ENCODE measurements at regions not wholly inside any gene's neighbourhood (a gene's known extent, or its start where the extent isn't known, plus 50 kb on each side); places are given as distances from the start of the nearest gene placed in this dataset.

- H3K4me1 ChIP-seq (ENCODE audit: control insufficient read depth, insufficient read depth, low read length) = peaks cover 7% of the 10 kb centered on the region
- no peak overlapping the region for H3K4me3 ChIP-seq (ENCODE audit: insufficient read depth, low read depth, low read length)
- H3K9me3 ChIP-seq (ENCODE audit: control insufficient read depth, low read length) = no peaks in the 10 kb centered on the region
- 82 to 85% methylated on average over 4 of the region's 4 CpGs for WGBS, 2 experiments
- H3K36me3 ChIP-seq (ENCODE audit: control insufficient read depth, insufficient read depth, low read length) = no peaks in the 10 kb centered on the region
- no peaks in the 10 kb centered on the region for H3K27me3 ChIP-seq (ENCODE audit: control insufficient read depth, insufficient read depth, low read length, poor library complexity, severe bottlenecking)
- no peak overlapping the region for H3K27ac ChIP-seq (ENCODE audit: insufficient read depth, low read depth, low read length, poor library complexity, severe bottlenecking)
Measured at GRCh38 chr9:2289263-2289662, 274.1 kb downstream of the SMARCA2 start.

- WGBS, 2 experiments = 57 to 62% methylated on average over 1 of the region's 1 CpG
- H3K9me3 ChIP-seq (ENCODE audit: control insufficient read depth, low read length) = no peaks in the 10 kb centered on the region
Measured at GRCh38 chr9:2290382-2290781, 275.2 kb downstream of the SMARCA2 start.

GRCh38 chr9:2291980-2292704, 277.0 kb downstream of the SMARCA2 start:
- H3K27ac ChIP-seq (ENCODE audit: insufficient read depth, low read depth, low read length, poor library complexity, severe bottlenecking) = no peak overlapping the region
- no peaks in the 10 kb centered on the region for H3K9me3 ChIP-seq (ENCODE audit: control insufficient read depth, low read length)
- H3K4me3 ChIP-seq (ENCODE audit: insufficient read depth, low read depth, low read length) = no peak overlapping the region
- H3K36me3 ChIP-seq (ENCODE audit: control insufficient read depth, insufficient read depth, low read length) = no peaks in the 10 kb centered on the region
- 95 to 96% methylated on average over 8 of the region's 8 CpGs for WGBS, 2 experiments
- peaks cover 7% of the 10 kb centered on the region for H3K4me1 ChIP-seq (ENCODE audit: control insufficient read depth, insufficient read depth, low read length)
- H3K27me3 ChIP-seq (ENCODE audit: control insufficient read depth, insufficient read depth, low read length, poor library complexity, severe bottlenecking) = no peaks in the 10 kb centered on the region

More at GRCh38 chr9:2290382-2290781, 275.2 kb downstream of the SMARCA2 start:
- Histone ChIP-seq H3K4me3 (ENCODE audit: insufficient read depth, low read depth, low read length) (no peak overlapping the region), H3K36me3 (ENCODE audit: control insufficient read depth, insufficient read depth, low read length) (no peaks in the 10 kb centered on the region), H3K4me1 (ENCODE audit: control insufficient read depth, insufficient read depth, low read length) (peaks cover 7% of the 10 kb centered on the region), H3K27ac (ENCODE audit: insufficient read depth, low read depth, low read length, poor library complexity, severe bottlenecking) (no peak overlapping the region), H3K27me3 (ENCODE audit: control insufficient read depth, insufficient read depth, low read length, poor library complexity, severe bottlenecking) (no peaks in the 10 kb centered on the region)

- Histone ChIP-seq H3K4me1 (ENCODE audit: control insufficient read depth, insufficient read depth, low read length) (peaks cover 7% of the 10 kb centered on the region), H3K9me3 (ENCODE audit: control insufficient read depth, low read length) (no peaks in the 10 kb centered on the region), H3K27ac (ENCODE audit: insufficient read depth, low read depth, low read length, poor library complexity, severe bottlenecking) (no peak overlapping the region), H3K36me3 (ENCODE audit: control insufficient read depth, insufficient read depth, low read length) (no peaks in the 10 kb centered on the region), H3K4me3 (ENCODE audit: insufficient read depth, low read depth, low read length) (no peak overlapping the region), H3K27me3 (ENCODE audit: control insufficient read depth, insufficient read depth, low read length, poor library complexity, severe bottlenecking) (no peaks in the 10 kb centered on the region)
- WGBS, 2 experiments = 100% methylated on average over 2 of the region's 2 CpGs
Measured at GRCh38 chr9:2292733-2293132, 277.6 kb downstream of the SMARCA2 start.

GRCh38 chr9:2297771-2298170, 282.6 kb downstream of the SMARCA2 start:
- no peak overlapping the region for H3K4me3 ChIP-seq (ENCODE audit: insufficient read depth, low read depth, low read length)
- H3K36me3 ChIP-seq (ENCODE audit: control insufficient read depth, insufficient read depth, low read length) = no peaks in the 10 kb centered on the region
- WGBS, 2 experiments = 86 to 96% methylated on average over 1 of the region's 1 CpG
- H3K9me3 ChIP-seq (ENCODE audit: control insufficient read depth, low read length) = no peaks in the 10 kb centered on the region
- H3K27ac ChIP-seq (ENCODE audit: insufficient read depth, low read depth, low read length, poor library complexity, severe bottlenecking) = no peak overlapping the region
- no peaks in the 10 kb centered on the region for H3K4me1 ChIP-seq (ENCODE audit: control insufficient read depth, insufficient read depth, low read length)
- H3K27me3 ChIP-seq (ENCODE audit: control insufficient read depth, insufficient read depth, low read length, poor library complexity, severe bottlenecking) = no peaks in the 10 kb centered on the region

- H3K4me1 ChIP-seq (ENCODE audit: control insufficient read depth, insufficient read depth, low read length) = no peaks in the 10 kb centered on the region
- no peak overlapping the region for H3K4me3 ChIP-seq (ENCODE audit: insufficient read depth, low read depth, low read length)
- no peaks in the 10 kb centered on the region for H3K9me3 ChIP-seq (ENCODE audit: control insufficient read depth, low read length)
- WGBS, 2 experiments = 89 to 95% methylated on average over 1 of the region's 1 CpG
- H3K27me3 ChIP-seq (ENCODE audit: control insufficient read depth, insufficient read depth, low read length, poor library complexity, severe bottlenecking) = no peaks in the 10 kb centered on the region
- no peaks in the 10 kb centered on the region for H3K36me3 ChIP-seq (ENCODE audit: control insufficient read depth, insufficient read depth, low read length)
- H3K27ac ChIP-seq (ENCODE audit: insufficient read depth, low read depth, low read length, poor library complexity, severe bottlenecking) = no peak overlapping the region
Measured at GRCh38 chr9:2298217-2298616, 283.1 kb downstream of the SMARCA2 start.

- WGBS, 2 experiments = 95% methylated on average over 5 of the region's 5 CpGs
- H3K4me1 ChIP-seq (ENCODE audit: control insufficient read depth, insufficient read depth, low read length) = no peaks in the 10 kb centered on the region
- no peak overlapping the region for H3K4me3 ChIP-seq (ENCODE audit: insufficient read depth, low read depth, low read length)
- H3K27me3 ChIP-seq (ENCODE audit: control insufficient read depth, insufficient read depth, low read length, poor library complexity, severe bottlenecking) = no peaks in the 10 kb centered on the region
- no peaks in the 10 kb centered on the region for H3K36me3 ChIP-seq (ENCODE audit: control insufficient read depth, insufficient read depth, low read length)
- H3K27ac ChIP-seq (ENCODE audit: insufficient read depth, low read depth, low read length, poor library complexity, severe bottlenecking) = no peak overlapping the region
- no peaks in the 10 kb centered on the region for H3K9me3 ChIP-seq (ENCODE audit: control insufficient read depth, low read length)
Measured at GRCh38 chr9:2299156-2299842, 284.2 kb downstream of the SMARCA2 start.

- H3K27ac ChIP-seq (ENCODE audit: insufficient read depth, low read depth, low read length, poor library complexity, severe bottlenecking) = no peak overlapping the region
- H3K4me1 ChIP-seq (ENCODE audit: control insufficient read depth, insufficient read depth, low read length) = no peaks in the 10 kb centered on the region
- H3K9me3 ChIP-seq (ENCODE audit: control insufficient read depth, low read length) = no peaks in the 10 kb centered on the region
- 92 to 95% methylated on average over 4 of the region's 4 CpGs for WGBS, 2 experiments
- no peaks in the 10 kb centered on the region for H3K27me3 ChIP-seq (ENCODE audit: control insufficient read depth, insufficient read depth, low read length, poor library complexity, severe bottlenecking)
- H3K36me3 ChIP-seq (ENCODE audit: control insufficient read depth, insufficient read depth, low read length) = no peaks in the 10 kb centered on the region
- H3K4me3 ChIP-seq (ENCODE audit: insufficient read depth, low read depth, low read length) = no peak overlapping the region
Measured at GRCh38 chr9:2299843-2300205, 284.7 kb downstream of the SMARCA2 start.

GRCh38 chr9:2300325-2300724, 285.2 kb downstream of the SMARCA2 start:
- H3K9me3 ChIP-seq (ENCODE audit: control insufficient read depth, low read length) = no peaks in the 10 kb centered on the region
- no peaks in the 10 kb centered on the region for H3K27me3 ChIP-seq (ENCODE audit: control insufficient read depth, insufficient read depth, low read length, poor library complexity, severe bottlenecking)
- no peaks in the 10 kb centered on the region for H3K4me1 ChIP-seq (ENCODE audit: control insufficient read depth, insufficient read depth, low read length)
- no peaks in the 10 kb centered on the region for H3K36me3 ChIP-seq (ENCODE audit: control insufficient read depth, insufficient read depth, low read length)
- no peak overlapping the region for H3K27ac ChIP-seq (ENCODE audit: insufficient read depth, low read depth, low read length, poor library complexity, severe bottlenecking)
- no peak overlapping the region for H3K4me3 ChIP-seq (ENCODE audit: insufficient read depth, low read depth, low read length)

GRCh38 chr9:2302606-2303005, 287.5 kb downstream of the SMARCA2 start:
- H3K36me3 ChIP-seq (ENCODE audit: control insufficient read depth, insufficient read depth, low read length) = no peaks in the 10 kb centered on the region
- H3K4me3 ChIP-seq (ENCODE audit: insufficient read depth, low read depth, low read length) = no peak overlapping the region
- H3K9me3 ChIP-seq (ENCODE audit: control insufficient read depth, low read length) = no peaks in the 10 kb centered on the region
- H3K27ac ChIP-seq (ENCODE audit: insufficient read depth, low read depth, low read length, poor library complexity, severe bottlenecking) = no peak overlapping the region
- no peaks in the 10 kb centered on the region for H3K4me1 ChIP-seq (ENCODE audit: control insufficient read depth, insufficient read depth, low read length)
- no peaks in the 10 kb centered on the region for H3K27me3 ChIP-seq (ENCODE audit: control insufficient read depth, insufficient read depth, low read length, poor library complexity, severe bottlenecking)
- whole genome bisulfite sequencing, 2 experiments = 84 to 88% methylated on average over 2 of the region's 2 CpGs

All from ectodermal cell (in vitro differentiated cells).